ENCODE measurements at regions not wholly inside any gene's neighbourhood (a gene's known extent, or its start where the extent isn't known, plus 50 kb on each side); places are given as distances from the start of the nearest gene placed in this dataset.

DNA sequence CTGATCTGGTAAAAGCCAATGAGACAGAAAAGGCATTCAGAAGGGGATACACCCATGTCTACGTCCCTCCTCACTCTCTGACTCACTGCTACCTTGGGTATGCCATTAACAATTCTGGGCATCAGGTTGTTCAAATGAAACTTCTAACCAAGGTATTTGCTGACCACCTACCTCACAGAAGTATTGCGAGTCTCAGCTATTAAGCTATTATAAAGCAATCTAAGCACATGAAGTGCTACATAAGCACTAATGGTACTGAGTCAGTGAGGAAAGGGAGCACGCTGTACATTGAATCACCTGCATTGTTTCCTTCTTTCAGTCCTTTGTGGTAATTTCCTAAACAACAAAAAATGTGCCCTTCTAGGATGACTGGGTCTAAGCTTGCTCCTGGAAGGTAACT, 62.8 kb upstream of the CCDC91 start:
- no peak for ATAC-seq
- Histone ChIP-seq H3K79me2 (ENCODE audit: insufficient read depth, low read length) (no peaks in the 10 kb centered on the region), H3K4me2 (ENCODE audit: low read length) (no peak overlapping the region), H3K27me3 (ENCODE audit: insufficient read depth, low read length) (no peaks in the 10 kb centered on the region), H3K4me1 (ENCODE audit: control insufficient read depth in 1 of 2, insufficient read depth in 2 of 2, low read length in 2 of 2) (peaks cover 0 to 8% of the 10 kb centered on the region in 2 experiments; a peak in 2 of 4 replicates), H3K36me3 (ENCODE audit: control insufficient read depth in 1 of 2, insufficient read depth in 2 of 2, low read length in 2 of 2) (no peaks in the 10 kb centered on the region), H2AFZ (ENCODE audit: low read depth, low read length, poor library complexity, severe bottlenecking) (no peak overlapping the region), H4K20me1 (ENCODE audit: insufficient read depth) (no peaks in the 10 kb centered on the region), H3K9me2 (ENCODE audit: insufficient read depth) (no peaks in the 10 kb centered on the region), H3K9ac (ENCODE audit: low read length) (no peak overlapping the region), H3K27ac (ENCODE audit: low read depth, low read length) (no peak overlapping the region), H3K9me3 (ENCODE audit: control insufficient read depth in 1 of 2, insufficient read depth in 1 of 2, low read depth in 1 of 2, low read length in 2 of 2) (no peaks in the 10 kb centered on the region), H3K4me3 (replicated peaks in 1 of 2; ENCODE audit: low read depth in 1 of 2, low read length in 2 of 2) (no peak overlapping the region)
- intact Hi-C loops (cut with micrococcal nuclease) = no loop called here
- BruUV-seq (replicated peaks) = no TSS peak
- TF ChIP-seq ELF1 (IDR thresholded peaks at IDR 0.05; ENCODE audit: borderline replicate concordance, low read depth) = no peak
- no peak for TF ChIP-seq EGR1 (IDR thresholded peaks at IDR 0.05; ENCODE audit: low read depth)
- no peak for TF ChIP-seq RAD21 (IDR thresholded peaks at IDR 0.05; ENCODE audit: low read depth)
- no peak for TF ChIP-seq SRF (IDR thresholded peaks at IDR 0.05; ENCODE audit: low read depth)
- TF ChIP-seq ZNF274 (IDR thresholded peaks at IDR 0.05; ENCODE audit: low read depth, low read length) = no peak
- TF ChIP-seq, protein P1, sequence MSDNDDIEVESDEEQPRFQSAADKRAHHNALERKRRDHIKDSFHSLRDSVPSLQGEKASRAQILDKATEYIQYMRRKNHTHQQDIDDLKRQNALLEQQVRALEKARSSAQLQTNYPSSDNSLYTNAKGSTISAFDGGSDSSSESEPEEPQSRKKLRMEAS (IDR thresholded peaks at IDR 0.05) = no peak
- TF ChIP-seq CEBPB (IDR thresholded peaks at IDR 0.05; ENCODE audit: low read depth) = no peak
- DNase-seq (ENCODE audit: low read depth, low spot score) = no peak
- ChIA-PET CTCF (no interaction called here), RAD21 (ENCODE audit: low non-redundant PET in 1 of 2, low total read pairs in 2 of 2, uncharacterized antibody in 2 of 2, unreplicated experiment in 2 of 2) (no interaction called here), POLR2A (no interaction called here)

DNA sequence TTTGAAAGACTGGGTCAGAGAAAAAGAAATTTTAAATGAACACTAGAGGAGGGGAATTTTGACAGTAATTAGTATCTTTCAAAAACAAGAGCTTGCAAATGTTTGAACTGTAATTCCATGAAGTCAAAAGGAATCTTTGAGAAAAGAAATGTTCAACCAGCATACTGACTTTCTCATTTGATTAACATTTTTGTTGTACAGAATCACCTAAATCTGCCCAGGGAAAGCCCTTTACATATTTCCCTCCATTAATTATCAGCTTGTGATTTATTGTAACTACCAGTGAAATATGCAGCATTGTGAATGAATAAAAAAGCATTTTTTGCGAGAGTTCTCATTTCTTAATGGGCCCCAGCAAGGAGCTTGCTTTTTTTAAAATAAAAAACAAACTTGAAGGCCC, 61.2 kb upstream of the CCDC91 start:
- BruUV-seq (replicated peaks) = no TSS peak
- H3K4me2 ChIP-seq (ENCODE audit: low read length) = no peak overlapping the region
- H3K9ac ChIP-seq (ENCODE audit: low read length) = no peak overlapping the region
- intact Hi-C loops (cut with micrococcal nuclease) = no loop called here
- H3K4me1 ChIP-seq (ENCODE audit: control insufficient read depth in 1 of 2, insufficient read depth in 2 of 2, low read length in 2 of 2) = peaks cover 0 to 8% of the 10 kb centered on the region in 2 experiments; a peak in 2 of 4 replicates
- no peaks in the 10 kb centered on the region for H3K9me2 ChIP-seq (ENCODE audit: insufficient read depth)
- no peaks in the 10 kb centered on the region for H4K20me1 ChIP-seq (ENCODE audit: insufficient read depth)
- no peaks in the 10 kb centered on the region for H3K27me3 ChIP-seq (ENCODE audit: insufficient read depth, low read length)
- no peaks in the 10 kb centered on the region for H3K36me3 ChIP-seq (ENCODE audit: control insufficient read depth in 1 of 2, insufficient read depth in 2 of 2, low read length in 2 of 2)
- CTCF ChIA-PET = no interaction called here
- no peak overlapping the region for H2AFZ ChIP-seq (ENCODE audit: low read depth, low read length, poor library complexity, severe bottlenecking)
- no peaks in the 10 kb centered on the region for H3K79me2 ChIP-seq (ENCODE audit: insufficient read depth, low read length)
- DNase-seq (ENCODE audit: low read depth, low spot score) = no peak
- no peaks in the 10 kb centered on the region for H3K9me3 ChIP-seq (ENCODE audit: control insufficient read depth in 1 of 2, insufficient read depth in 1 of 2, low read depth in 1 of 2, low read length in 2 of 2)
- ATAC-seq = no peak
- TF ChIP-seq CBX3 (IDR thresholded peaks at IDR 0.05; ENCODE audit: low read depth) (no peak), ZFX (IDR thresholded peaks at IDR 0.05) (no peak), EGR1 (IDR thresholded peaks at IDR 0.05; ENCODE audit: low read depth) (no peak), EZH2 (IDR thresholded peaks at IDR 0.05) (no peak)
- TF ChIP-seq, protein P2, sequence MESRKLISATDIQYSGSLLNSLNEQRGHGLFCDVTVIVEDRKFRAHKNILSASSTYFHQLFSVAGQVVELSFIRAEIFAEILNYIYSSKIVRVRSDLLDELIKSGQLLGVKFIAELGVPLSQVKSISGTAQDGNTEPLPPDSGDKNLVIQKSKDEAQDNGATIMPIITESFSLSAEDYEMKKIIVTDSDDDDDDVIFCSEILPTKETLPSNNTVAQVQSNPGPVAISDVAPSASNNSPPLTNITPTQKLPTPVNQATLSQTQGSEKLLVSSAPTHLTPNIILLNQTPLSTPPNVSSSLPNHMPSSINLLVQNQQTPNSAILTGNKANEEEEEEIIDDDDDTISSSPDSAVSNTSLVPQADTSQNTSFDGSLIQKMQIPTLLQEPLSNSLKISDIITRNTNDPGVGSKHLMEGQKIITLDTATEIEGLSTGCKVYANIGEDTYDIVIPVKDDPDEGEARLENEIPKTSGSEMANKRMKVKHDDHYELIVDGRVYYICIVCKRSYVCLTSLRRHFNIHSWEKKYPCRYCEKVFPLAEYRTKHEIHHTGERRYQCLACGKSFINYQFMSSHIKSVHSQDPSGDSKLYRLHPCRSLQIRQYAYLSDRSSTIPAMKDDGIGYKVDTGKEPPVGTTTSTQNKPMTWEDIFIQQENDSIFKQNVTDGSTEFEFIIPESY (IDR thresholded peaks at IDR 0.05; ENCODE audit: extremely low read depth, insufficient replicate concordance, low read length) = no peak
- H3K27ac ChIP-seq (ENCODE audit: low read depth, low read length) = no peak overlapping the region
- RAD21 ChIA-PET (ENCODE audit: low non-redundant PET in 1 of 2, low total read pairs in 2 of 2, uncharacterized antibody in 2 of 2, unreplicated experiment in 2 of 2) = no interaction called here
- H3K4me3 ChIP-seq (replicated peaks in 1 of 2; ENCODE audit: low read depth in 1 of 2, low read length in 2 of 2) = no peak overlapping the region
- POLR2A ChIA-PET = no interaction called here

Data from HCT116 (cell line).